ENCODE measurements at regions not wholly inside any gene's neighbourhood (a gene's known extent, or its start where the extent isn't known, plus 50 kb on each side); places are given as distances from the start of the nearest gene placed in this dataset.

- no peak for DNase-seq (ENCODE audit: low read depth in 2 of 2)
Observed at GRCh38 chr6:164925681-164926530, 383.5 kb downstream of the C6orf118 start.

DNA sequence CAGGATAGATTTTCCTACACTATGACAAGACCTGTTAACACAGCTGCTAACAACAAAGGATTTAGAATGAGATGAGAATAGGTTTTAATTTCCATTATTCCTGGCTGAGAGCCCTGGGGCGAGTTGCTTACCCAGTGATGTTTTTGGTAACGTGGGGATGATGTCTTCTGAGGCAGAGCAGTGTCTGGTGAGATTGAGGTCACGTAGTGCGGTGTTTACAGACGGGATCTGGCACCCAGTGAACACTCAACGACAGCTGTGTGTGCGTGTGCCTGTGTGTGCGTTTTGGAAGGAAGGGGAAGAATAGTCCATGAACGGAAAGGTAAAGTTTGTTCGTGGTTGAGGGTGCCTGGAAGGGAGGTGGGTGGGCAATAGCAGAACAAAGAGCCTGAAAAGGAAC is 384.7 kb downstream of the C6orf118 start:
- DNase-seq (ENCODE audit: low read depth in 2 of 2): no peak

DNA sequence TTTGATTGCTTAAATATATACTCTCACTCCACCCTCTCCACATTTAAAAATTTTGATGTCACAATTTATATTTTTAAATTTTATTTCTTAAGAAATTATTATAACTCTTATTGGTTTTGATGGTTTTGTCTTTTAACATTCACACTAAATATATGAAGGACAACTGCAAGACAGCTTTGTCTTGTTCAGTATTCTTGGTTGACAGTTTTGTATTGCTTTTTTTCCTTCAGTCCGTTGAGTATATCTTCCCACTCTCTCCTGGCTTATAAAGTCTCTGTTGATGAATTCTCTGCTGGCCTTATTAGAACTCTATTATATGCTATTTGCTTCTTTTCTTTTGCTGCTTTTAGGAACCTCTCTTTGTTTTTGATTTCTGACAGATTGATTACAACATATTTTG is 392.2 kb downstream of the C6orf118 start:
- DNase-seq (ENCODE audit: low read depth in 2 of 2): no peak

DNA sequence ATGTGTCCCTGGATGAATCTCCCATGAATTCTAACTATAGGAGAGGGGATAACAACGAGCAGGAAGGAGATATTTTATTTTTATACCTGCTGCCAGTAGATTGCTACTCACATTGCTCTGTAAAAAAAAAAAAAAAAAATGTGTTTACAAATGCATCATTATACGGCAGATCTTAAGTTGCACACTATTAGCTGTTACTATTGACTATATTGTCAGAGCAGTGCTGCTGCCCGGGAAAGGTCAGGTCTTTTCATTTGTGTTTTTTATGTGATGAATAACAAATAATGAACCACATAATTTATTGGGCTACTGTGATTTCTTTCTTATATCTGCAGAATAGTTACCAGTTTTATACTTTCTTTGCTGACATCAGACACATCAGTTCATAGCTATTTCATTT is 393.3 kb downstream of the C6orf118 start:
- DNase-seq (ENCODE audit: low read depth in 2 of 2): no peak

DNA sequence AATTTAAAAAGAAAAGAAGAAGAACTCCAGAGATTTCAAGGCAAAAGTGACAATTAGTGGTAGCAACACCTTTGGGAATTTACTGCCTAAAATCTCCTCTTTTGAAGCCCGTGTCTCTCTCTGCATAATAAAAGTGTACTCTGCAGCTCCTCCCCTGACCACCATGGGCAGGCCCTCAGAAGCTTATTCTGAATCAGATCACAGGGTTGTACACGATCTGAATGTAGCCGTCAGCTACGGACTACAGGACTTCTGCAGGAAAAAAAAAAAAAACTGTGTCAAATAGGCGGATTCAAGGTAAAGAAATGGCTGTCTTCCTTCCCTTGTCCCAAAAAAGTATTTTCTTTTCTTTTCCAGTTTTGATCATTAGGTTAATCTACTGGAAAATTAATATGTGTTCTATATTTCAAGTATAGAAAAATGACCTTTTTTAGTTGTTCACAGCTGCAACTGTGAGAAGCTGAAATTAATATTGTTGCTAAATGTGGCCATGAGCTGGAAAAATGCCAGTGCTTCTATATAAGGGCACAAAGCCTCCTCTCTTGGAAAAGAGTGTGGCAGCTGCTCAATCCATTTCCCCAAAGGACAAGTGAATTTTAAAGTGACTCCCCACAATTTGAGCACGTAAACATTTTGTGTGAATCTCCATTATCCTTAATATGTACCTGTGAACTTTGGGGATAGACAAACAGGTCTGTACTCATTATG is 397.4 kb downstream of the C6orf118 start:
- no peak for DNase-seq (ENCODE audit: low read depth in 2 of 2)

DNA sequence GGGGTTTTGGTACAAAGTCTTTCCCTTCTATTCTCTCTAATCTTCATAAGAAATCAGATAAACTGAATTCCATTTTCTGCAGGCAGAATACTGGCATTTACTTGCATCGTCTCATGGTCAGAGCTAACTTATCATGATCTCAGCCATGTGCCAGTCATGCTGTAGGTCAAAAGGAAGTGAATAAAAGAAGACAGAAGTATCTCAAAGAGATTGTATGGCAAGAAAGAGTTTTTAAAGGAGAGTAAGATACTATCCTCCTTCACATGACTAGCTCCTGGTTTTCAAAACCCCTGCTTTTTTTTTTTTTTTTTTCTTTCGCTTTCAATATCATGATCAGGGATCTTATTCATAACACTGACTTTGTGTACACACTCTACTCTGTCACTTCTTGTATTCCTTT is 398.3 kb downstream of the C6orf118 start:
- DNase-seq (ENCODE audit: low read depth in 2 of 2): no peak

DNA sequence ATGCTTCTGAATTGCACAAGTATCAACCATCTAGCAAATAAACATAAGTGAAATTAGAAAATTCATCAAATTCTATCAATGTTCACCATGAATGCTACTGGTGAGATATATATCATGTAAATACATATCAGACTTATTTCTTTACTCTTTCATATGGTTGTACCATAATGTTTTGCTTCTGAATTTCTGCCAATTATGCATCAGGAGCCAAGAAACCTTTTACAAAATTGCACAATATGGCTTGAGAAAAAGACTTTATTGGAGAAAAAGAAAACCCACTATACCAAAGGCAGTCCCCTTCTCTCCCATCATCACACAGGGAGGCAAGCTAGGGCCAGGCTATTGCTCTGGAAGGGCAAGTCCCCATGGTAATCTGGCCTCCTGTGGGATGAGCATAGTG is 402.6 kb downstream of the C6orf118 start:
- DNase-seq (ENCODE audit: low read depth in 2 of 2): no peak

GRCh38 chr6:164905311-164905710 is 404.1 kb downstream of the C6orf118 start:
- DNase-seq (ENCODE audit: low read depth in 2 of 2): no peak

GRCh38 chr6:164898412-164898811 is 411.0 kb downstream of the C6orf118 start:
- DNase-seq (ENCODE audit: low read depth in 2 of 2): no peak

- no peak for DNase-seq (ENCODE audit: low read depth in 2 of 2)
Observed at GRCh38 chr6:164897523-164898235, 411.7 kb downstream of the C6orf118 start.

- no peak for DNase-seq (ENCODE audit: low read depth in 2 of 2)
Observed at GRCh38 chr6:164889980-164890379, 419.4 kb downstream of the C6orf118 start.

- DNase-seq (ENCODE audit: low read depth in 2 of 2): no peak
Observed at GRCh38 chr6:164887660-164888059, 421.7 kb downstream of the C6orf118 start.

DNA sequence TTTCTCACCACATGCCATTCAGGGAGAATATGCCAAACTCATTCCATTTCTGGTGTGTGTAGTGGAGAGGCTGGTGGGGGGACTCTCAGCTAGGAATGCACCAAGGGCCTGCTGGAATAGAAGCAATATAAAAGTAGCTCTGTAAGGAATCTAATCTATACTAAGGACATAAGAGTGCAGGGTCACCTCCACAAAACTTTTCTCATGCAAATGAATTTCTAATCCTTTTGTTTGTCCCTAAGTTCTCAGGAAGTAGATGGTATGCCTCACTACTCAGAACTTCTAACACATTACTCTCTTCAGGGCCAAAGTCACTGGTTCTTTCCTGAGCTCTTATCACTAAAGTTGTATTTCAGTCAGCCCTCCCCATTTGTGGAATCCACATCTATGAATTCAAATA is 427.2 kb downstream of the C6orf118 start:
- no peak for DNase-seq (ENCODE audit: low read depth in 2 of 2)

- DNase-seq (ENCODE audit: low read depth in 2 of 2): no peak
Observed at GRCh38 chr6:164871783-164872182, 437.6 kb downstream of the C6orf118 start.

DNA sequence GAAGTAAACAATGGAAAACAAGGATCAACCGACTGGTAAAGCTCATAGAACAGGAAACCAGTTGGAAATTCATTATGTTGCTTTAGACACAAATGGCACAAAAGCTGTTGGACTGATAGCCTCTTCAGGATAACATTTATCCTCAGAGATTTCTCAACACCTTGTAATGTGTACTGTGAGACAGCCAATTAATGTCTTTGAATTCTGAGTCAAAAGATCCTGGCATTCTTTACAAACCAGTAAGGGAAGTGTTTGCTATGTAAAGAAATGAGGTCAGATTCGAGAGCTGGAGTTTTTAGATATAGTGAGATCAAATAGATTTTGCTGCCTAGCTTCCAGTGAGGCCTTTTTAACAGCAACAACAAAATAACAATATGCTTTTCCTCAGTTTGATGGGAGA is 439.2 kb downstream of the C6orf118 start:
- no peak for DNase-seq (ENCODE audit: low read depth in 2 of 2)

- no peak for DNase-seq (ENCODE audit: low read depth in 2 of 2)
Observed at GRCh38 chr6:164861967-164862366, 447.4 kb downstream of the C6orf118 start.

DNA sequence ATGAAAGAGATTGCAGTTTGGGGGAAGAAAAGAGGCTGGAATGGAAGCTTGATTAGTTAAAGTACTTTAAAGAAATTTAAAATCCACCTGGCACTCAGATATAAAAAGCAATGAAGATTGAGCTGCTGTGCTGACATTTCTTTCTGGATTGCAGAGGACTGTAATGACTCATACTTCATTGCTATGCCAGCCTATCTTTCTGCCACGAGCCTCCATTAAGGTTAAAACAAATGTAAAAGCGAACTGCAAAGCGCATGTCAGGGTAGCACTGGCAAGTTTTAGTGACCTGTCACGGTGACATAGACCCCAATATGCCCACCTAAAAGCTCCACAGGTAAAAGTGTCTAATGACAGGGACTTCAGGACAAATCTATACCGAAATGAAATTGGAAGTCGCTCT is 449.6 kb downstream of the C6orf118 start:
- DNase-seq (ENCODE audit: low read depth in 2 of 2): no peak

GRCh38 chr6:164856138-164856537 is 453.3 kb downstream of the C6orf118 start:
- DNase-seq (ENCODE audit: low read depth in 2 of 2): no peak

DNA sequence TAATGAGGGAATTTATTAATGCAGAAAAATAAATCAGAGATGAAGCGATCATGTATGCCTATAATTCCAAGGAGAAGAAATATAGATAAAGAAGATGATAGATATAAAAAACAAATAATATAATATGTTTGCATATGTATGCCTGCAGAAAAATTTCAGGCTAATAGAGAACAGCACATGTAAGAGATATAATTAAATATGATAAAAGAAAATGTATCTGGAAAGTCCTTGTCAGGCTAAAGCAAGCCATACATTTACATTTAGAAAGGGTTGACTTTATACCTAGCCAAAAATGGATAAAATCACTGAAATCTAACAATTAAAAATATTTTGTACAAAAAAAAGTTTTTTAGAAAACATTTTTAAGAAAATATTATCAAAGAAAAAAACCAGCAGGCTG is 454.1 kb downstream of the C6orf118 start:
- no peak for DNase-seq (ENCODE audit: low read depth in 2 of 2)

DNA sequence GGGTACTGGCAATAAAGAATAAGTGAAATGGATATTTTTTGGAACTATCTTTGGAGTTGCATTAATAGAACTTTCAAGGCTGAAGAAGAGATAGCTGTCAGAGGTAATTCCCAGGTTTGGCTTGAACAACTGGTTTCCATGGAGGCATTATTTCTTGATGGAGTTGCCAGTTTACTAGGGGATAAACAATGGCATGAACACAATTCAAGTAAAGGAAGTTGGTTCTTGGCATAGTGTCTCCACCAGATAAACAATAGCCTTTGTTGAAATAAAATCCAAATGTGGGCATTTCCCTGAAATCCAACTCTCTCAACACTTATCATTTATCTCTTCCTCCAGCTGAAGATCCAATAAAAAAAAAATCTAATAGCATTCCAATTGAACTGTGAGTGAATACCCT is 454.9 kb downstream of the C6orf118 start:
- no peak for DNase-seq (ENCODE audit: low read depth in 2 of 2)

GRCh38 chr6:164845773-164846172 is 463.6 kb downstream of the C6orf118 start:
- DNase-seq (ENCODE audit: low read depth in 2 of 2): no peak

DNA sequence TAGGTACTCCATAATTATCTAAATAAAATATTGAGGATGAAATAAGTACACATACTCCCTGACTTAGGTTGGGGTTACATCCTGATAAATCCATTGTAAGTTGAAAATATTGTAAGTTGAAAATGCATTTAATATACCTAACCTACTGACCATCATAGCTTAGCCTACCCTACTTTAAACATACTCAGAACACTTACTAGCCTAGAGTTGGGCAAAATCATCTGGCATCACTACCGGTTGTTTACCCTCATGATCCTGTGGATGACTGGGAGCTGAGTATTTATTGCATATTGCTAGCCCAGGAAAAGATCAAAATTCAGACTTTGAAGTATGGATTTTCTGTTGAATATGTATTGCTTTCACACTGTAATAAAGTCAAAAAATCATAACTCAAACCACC is 467.3 kb downstream of the C6orf118 start:
- no peak for DNase-seq (ENCODE audit: low read depth in 2 of 2)
